H1 (cell line): ENCODE measurements at regions not wholly inside any gene's neighbourhood (a gene's known extent, or its start where the extent isn't known, plus 50 kb on each side); places are given as distances from the start of the nearest gene placed in this dataset.

ENCODE experiments used
- CTCF ChIA-PET: fragments of 300-600 bp; sonication (Branson Sonifier 250); formaldehyde crosslinking; loops from one replicate; lab custom pipeline; 2021; ENCODE audit not compliant: partially characterized antibody; lab: Charles Lee
- POLR2A ChIA-PET: fragments of 300-600 bp; sonication (Branson Sonifier 250); formaldehyde crosslinking; loops from one replicate; lab custom pipeline; 2021; ENCODE audit warnings: inconsistent platforms; ENCODE audit not compliant: partially characterized antibody; lab: Charles Lee
- DNase-seq, 2 experiments: peaks; one replicate each; pipeline versions ENCODE4 v3.0.0 to v3.0.0-alpha.2; 2010 to 2022; ENCODE audit warnings: low spot score in 2 of 2, low read depth in 1 of 2, mixed read lengths in 1 of 2
- FAIRE-seq: peaks from 2 replicates; lab custom pipeline; 2011; peaks lifted over from hg19 to GRCh38; lab: Jason Lieb, UNC
- H2AFZ ChIP-seq: 2 replicates; pipeline ENCODE4 v1.8.1; 2012; ENCODE audit warnings: low read length, inconsistent platforms
- H2AK5ac ChIP-seq: 2 replicates; pipeline ENCODE4 v1.6.1; 2013; ENCODE audit warnings: low read depth, low read length
- H2BK120ac ChIP-seq: replicated peaks from 2 replicates; pipeline ENCODE3; 2013; ENCODE audit warnings: low read depth, low read length, inconsistent platforms
- H2BK12ac ChIP-seq: 2 replicates; pipeline ENCODE4 v1.6.1; 2013; ENCODE audit warnings: low read depth, low read length
- H2BK15ac ChIP-seq: 2 replicates; pipeline ENCODE4 v1.6.1; 2013; ENCODE audit warnings: low read length
- H2BK20ac ChIP-seq: 2 replicates; pipeline ENCODE4 v1.6.1; 2013; ENCODE audit warnings: low read length
- H2BK5ac ChIP-seq: 2 replicates; pipeline ENCODE4 v1.6.1; 2013; ENCODE audit warnings: low read depth, low read length
- H3K14ac ChIP-seq: 2 replicates; pipeline ENCODE4 v1.6.1; 2013; ENCODE audit warnings: inconsistent platforms; ENCODE audit not compliant: insufficient read length
- H3K18ac ChIP-seq: 2 replicates; pipeline ENCODE4 v1.6.1; 2013; ENCODE audit warnings: low read length; ENCODE audit errors: extremely low read depth
- H3K23ac ChIP-seq: 2 replicates; pipeline ENCODE4 v1.6.1; 2013; ENCODE audit warnings: inconsistent platforms; ENCODE audit not compliant: insufficient read length
- H3K23me2 ChIP-seq: 2 replicates; pipeline ENCODE4 v1.6.1; 2013; ENCODE audit warnings: low read depth, low read length
- H3K27ac ChIP-seq: 2 replicates; pipeline ENCODE4 v1.6.1; 2011; ENCODE audit warnings: low read depth, low read length, inconsistent platforms
- H3K27me3 ChIP-seq, 4 experiments: replicated peaks in 1 of 4; 1 replicate in 1 of 4; 2 replicates in 3 of 4; pipeline versions ENCODE4 v1.6.1 to v1.8.1; 2011 to 2013; ENCODE audit warnings: low read length in 3 of 4, mild to moderate bottlenecking in 3 of 4, inconsistent platforms in 2 of 4, mixed read lengths in 2 of 4, moderate library complexity in 1 of 4; ENCODE audit not compliant: control insufficient read depth in 3 of 4, insufficient read depth in 3 of 4; ENCODE audit errors: extremely low read depth in 1 of 4
- H3K36me3 ChIP-seq, 4 experiments: 2 replicates each; pipeline versions ENCODE4 v1.6.1 to v1.8.1; 2011 to 2013; ENCODE audit warnings: mild to moderate bottlenecking in 4 of 4, low read length in 3 of 4, moderate library complexity in 2 of 4, control low read depth in 1 of 4, inconsistent platforms in 1 of 4; ENCODE audit not compliant: insufficient read depth in 4 of 4, control insufficient read depth in 2 of 4
- H3K4ac ChIP-seq: replicated peaks from 2 replicates; pipeline ENCODE3; 2013; ENCODE audit warnings: low read length, low read depth, mixed read lengths, inconsistent platforms; ENCODE audit not compliant: insufficient read length
- H3K4me1 ChIP-seq, 4 experiments: replicated peaks in 1 of 4; 1 replicate in 1 of 4; 2 replicates in 3 of 4; pipeline versions ENCODE4 v1.6.1 to v1.8.1; 2011 to 2013; ENCODE audit warnings: low read length in 3 of 4, inconsistent platforms in 2 of 4, mixed read lengths in 1 of 4; ENCODE audit not compliant: insufficient read depth in 4 of 4, control insufficient read depth in 3 of 4
- H3K4me2 ChIP-seq, 2 experiments: 2 replicates each; pipeline versions ENCODE4 v1.6.1 to v1.8.1; 2011 to 2013; ENCODE audit warnings: low read depth in 2 of 2, low read length in 2 of 2, control low read depth in 1 of 2, inconsistent platforms in 1 of 2, mild to moderate bottlenecking in 1 of 2; ENCODE audit not compliant: insufficient read depth in 1 of 2
- H3K4me3 ChIP-seq, 4 experiments: fragments of 200-600, 300-600 bp in 1 of 4; sonication (generic), shearing (Covaris generic), sonication (Bioruptor Twin) in 1 of 4; 2 replicates each; pipeline versions ENCODE4 v1.5.1 to v1.8.1; 2011 to 2016; ENCODE audit warnings: low read length in 4 of 4, low read depth in 3 of 4, control low read depth in 2 of 4, inconsistent platforms in 2 of 4, mild to moderate bottlenecking in 2 of 4, mixed read lengths in 1 of 4, moderate library complexity in 1 of 4; ENCODE audit not compliant: insufficient read depth in 2 of 4; ENCODE audit errors: extremely low read depth in 1 of 4
- H3K56ac ChIP-seq: replicated peaks from 2 replicates; pipeline ENCODE3; 2013; ENCODE audit warnings: low read depth, mild to moderate bottlenecking, mixed read lengths, low read length, inconsistent platforms; ENCODE audit not compliant: insufficient read length
- H3K79me1 ChIP-seq: 2 replicates; pipeline ENCODE4 v1.6.1; 2013; ENCODE audit warnings: low read depth, low read length, control low read depth
- H3K79me2 ChIP-seq, 2 experiments: 2 replicates each; pipeline versions ENCODE4 v1.6.1 to v1.8.1; 2012 to 2013; ENCODE audit warnings: low read length in 2 of 2, mild to moderate bottlenecking in 2 of 2, inconsistent platforms in 1 of 2; ENCODE audit not compliant: insufficient read depth in 2 of 2, control insufficient read depth in 1 of 2
- H3K9ac ChIP-seq, 4 experiments: replicated peaks in 1 of 4; 1 replicate in 1 of 4; 2 replicates in 3 of 4; pipeline versions ENCODE4 v1.6.1 to v1.8.1; 2011 to 2013; ENCODE audit warnings: low read depth in 3 of 4, low read length in 3 of 4, control low read depth in 2 of 4, mild to moderate bottlenecking in 2 of 4, moderate library complexity in 2 of 4, inconsistent platforms in 1 of 4; ENCODE audit errors: extremely low read depth in 1 of 4
- H3K9me3 ChIP-seq, 2 experiments: 2 replicates each; pipeline versions ENCODE4 v1.6.1 to v1.8.1; 2012 to 2013; ENCODE audit warnings: mild to moderate bottlenecking in 2 of 2, moderate library complexity in 2 of 2, control low read depth in 1 of 2, inconsistent platforms in 1 of 2, low read depth in 1 of 2, low read length in 1 of 2, mixed read lengths in 1 of 2; ENCODE audit not compliant: insufficient read depth in 2 of 2
- H4K20me1 ChIP-seq, 2 experiments: replicated peaks in 1 of 2; 2 replicates each; pipeline versions ENCODE3 to v1.8.1; 2011 to 2013; ENCODE audit warnings: inconsistent platforms in 2 of 2, low read length in 2 of 2, mild to moderate bottlenecking in 1 of 2; ENCODE audit not compliant: insufficient read depth in 2 of 2, control insufficient read depth in 1 of 2
- H4K5ac ChIP-seq: 2 replicates; pipeline ENCODE4 v1.6.1; 2013; ENCODE audit warnings: low read length, low read depth, mixed read lengths, inconsistent platforms; ENCODE audit not compliant: insufficient read length
- H4K8ac ChIP-seq: 2 replicates; pipeline ENCODE4 v1.8.0; 2013; ENCODE audit warnings: mild to moderate bottlenecking, moderate library complexity, low read length, inconsistent platforms; ENCODE audit not compliant: insufficient read depth; ENCODE audit errors: extremely low read depth
- H4K91ac ChIP-seq: replicated peaks from 2 replicates; pipeline ENCODE3; 2013; ENCODE audit warnings: low read length, mixed read lengths, inconsistent platforms; ENCODE audit not compliant: insufficient read length
- ASH2L ChIP-seq: fragments of 200-600, 300-600 bp; sonication (generic); IDR thresholded peaks from one replicate; pipeline ENCODE4 v1.7.1; 2017; ENCODE audit warnings: low read length
- CTCF ChIP-seq, 3 experiments: IDR thresholded peaks; 1 replicate in 2 of 3; 2 replicates in 1 of 3; pipeline versions ENCODE4 v1.5.1 to v1.6.1; 2011; ENCODE audit warnings: low read length in 3 of 3, mild to moderate bottlenecking in 3 of 3, inconsistent platforms in 2 of 3, low read depth in 1 of 3, moderate library complexity in 1 of 3; ENCODE audit not compliant: insufficient read depth in 1 of 3; ENCODE audit errors: control extremely low read depth in 1 of 3
- EP300 ChIP-seq, 2 experiments: IDR thresholded peaks; 1 replicate in 1 of 2; 2 replicates in 1 of 2; pipeline ENCODE4 v1.6.1; 2011 to 2012; ENCODE audit warnings: low read depth in 2 of 2, low read length in 2 of 2, mild to moderate bottlenecking in 2 of 2, borderline replicate concordance in 1 of 2, inconsistent platforms in 1 of 2, moderate library complexity in 1 of 2
- FOSL1 ChIP-seq: IDR thresholded peaks from 2 replicates; pipeline ENCODE4 v1.6.1; 2011; ENCODE audit warnings: mild to moderate bottlenecking, low read depth, low read length, moderate library complexity; ENCODE audit not compliant: insufficient read depth
- NANOG ChIP-seq: IDR thresholded peaks from 2 replicates; pipeline ENCODE4 v1.6.1; 2011; ENCODE audit warnings: low read length, low read depth, mild to moderate bottlenecking, inconsistent platforms; ENCODE audit not compliant: insufficient read depth, poor library complexity, severe bottlenecking
- POU5F1 ChIP-seq: IDR thresholded peaks from 2 replicates; pipeline ENCODE4 v1.6.1; 2011; ENCODE audit warnings: low read depth, mild to moderate bottlenecking, low read length, moderate library complexity
- RAD21 ChIP-seq, 2 experiments: IDR thresholded peaks in 1 of 2; conservative IDR thresholded peaks in 1 of 2; 2 replicates each; pipeline ENCODE4 v1.6.1; 2011; ENCODE audit warnings: low read depth in 2 of 2, low read length in 2 of 2, improper control_type of control experiment in 1 of 2, inconsistent platforms in 1 of 2, mild to moderate bottlenecking in 1 of 2, moderate library complexity in 1 of 2
- SIRT6 ChIP-seq: IDR thresholded peaks from one replicate; pipeline ENCODE4 v1.7.1; 2012; ENCODE audit warnings: low read length, inconsistent platforms
- SP4 ChIP-seq: IDR thresholded peaks from 2 replicates; pipeline ENCODE4 v1.6.1; 2012; ENCODE audit warnings: low read length, inconsistent platforms
- TCF12 ChIP-seq: IDR thresholded peaks from 2 replicates; pipeline ENCODE4 v1.6.1; 2011; ENCODE audit warnings: low read depth, mild to moderate bottlenecking, low read length
- TEAD4 ChIP-seq: IDR thresholded peaks from 2 replicates; pipeline ENCODE4 v1.6.1; 2012; ENCODE audit warnings: low read depth, low read length, inconsistent platforms, mixed read lengths
- WGBS, 2 experiments: shearing (Covaris generic) in 1 of 2; methylation state at CpG; one replicate each; pipeline versions ENCODE4 v1.1.6 to v1.1.7; 2013 to 2015; ENCODE audit warnings: low lambda C conversion rate in 2 of 2, mixed read lengths in 2 of 2, inconsistent platforms in 1 of 2, low coverage in 1 of 2, missing lambda C conversion rate in 1 of 2; ENCODE audit not compliant: insufficient replicate concordance in 2 of 2, insufficient coverage in 1 of 2, insufficient read length in 1 of 2; ENCODE audit errors: extremely low coverage in 1 of 2, missing lambda C conversion rate in 1 of 2; 5-methylcytosine and 5-hydroxymethylcytosine counted together

- Histone ChIP-seq H3K18ac (no peak overlapping the region), H3K4me2 (no peak overlapping the region), H2AK5ac (no peak overlapping the region), H3K9me3 (no peaks in the 10 kb centered on the region), H3K4ac (no peak overlapping the region), H2BK15ac (no peak overlapping the region), H3K27ac (no peak overlapping the region), H3K27me3 (no peaks in the 10 kb centered on the region), H3K14ac (no peak overlapping the region), H3K56ac (no peak overlapping the region), H3K23me2 (no peaks in the 10 kb centered on the region), H4K20me1 (no peaks in the 10 kb centered on the region), H2BK5ac (no peak overlapping the region), H3K4me3 (no peak overlapping the region), H3K23ac (no peak overlapping the region), H4K5ac (no peak overlapping the region), H3K4me1 (peaks cover 0 to 4% (median 1%) of the 10 kb centered on the region in 4 experiments; a peak in 3 of 7 replicates), H3K79me2 (no peaks in the 10 kb centered on the region), H4K91ac (no peak overlapping the region), H3K36me3 (no peaks in the 10 kb centered on the region), H4K8ac (no peak overlapping the region), H2BK20ac (no peak overlapping the region), H3K9ac (no peak overlapping the region), H2AFZ (no peak overlapping the region), H2BK12ac (no peak overlapping the region), H3K79me1 (no peaks in the 10 kb centered on the region), H2BK120ac (no peak overlapping the region)
- FAIRE-seq (peak; percentile 83), DNase-seq (peak; percentile 17 to 62)
- ChIA-PET POLR2A (no interaction called here), CTCF (interaction anchor here (0.6 to 3.6 kb wide), 24 partner anchors 10 to 1052 kb away, joined by 3 to 22 read pairs (median 4); no protein-coding TSS in a partner anchor)
- 91% methylated on average over 6 of the region's 6 CpGs; no CpG with 5 or more reads in 1 of the 2 experiments for WGBS, 2 experiments
- TF ChIP-seq SIRT6, result no peak
- no peak for TF ChIP-seq SP4
- no peak for TF ChIP-seq TCF12
- no peak for TF ChIP-seq EP300 (IDR thresholded peaks at IDR 0.05; ENCODE audit: borderline replicate concordance in 1 of 2, low read depth in 2 of 2, low read length in 2 of 2)
- TF ChIP-seq ASH2L, result no peak
- peak; percentile 96 to 97 for TF ChIP-seq RAD21 (IDR thresholded peaks at IDR 0.05 in 1 of 2, conservative IDR thresholded peaks at IDR 0.05 in 1 of 2; ENCODE audit: low read depth in 2 of 2, low read length in 2 of 2)
- no peak for TF ChIP-seq POU5F1
- TF ChIP-seq NANOG, result no peak
- TF ChIP-seq CTCF (IDR thresholded peaks at IDR 0.05; ENCODE audit: control extremely low read depth in 1 of 3, insufficient read depth in 1 of 3, low read depth in 1 of 3, low read length in 3 of 3), result peak; percentile 61 to 89 (median 74)
- no peak for TF ChIP-seq FOSL1
- TF ChIP-seq TEAD4, result no peak
Measured at GRCh38 chr4:23368081-23368697, 521.7 kb downstream of the PPARGC1A start.
